ENCODE measurements at regions not wholly inside any gene's neighbourhood (a gene's known extent, or its start where the extent isn't known, plus 50 kb on each side); places are given as distances from the start of the nearest gene placed in this dataset.

DNA sequence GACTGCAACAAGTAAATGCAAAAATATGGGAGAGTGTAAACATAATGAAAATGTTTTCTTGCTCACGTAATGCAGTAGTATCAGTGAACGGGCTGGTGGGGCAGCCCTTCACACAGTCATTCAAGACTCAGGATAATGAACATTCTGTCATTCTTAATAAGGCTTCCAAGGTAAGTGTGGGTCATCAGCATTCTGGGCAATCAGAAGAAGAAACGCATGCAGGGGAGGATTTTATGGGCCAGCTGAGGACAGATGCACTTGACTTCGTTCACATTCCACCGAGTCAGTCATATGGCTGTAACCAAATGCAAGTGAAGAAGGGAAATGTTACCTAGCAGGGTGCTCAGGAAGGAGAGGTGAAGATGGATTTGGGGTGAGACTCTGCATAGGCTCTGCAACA, 68.0 kb upstream of the MAP9 start:
- POLR2A ChIA-PET = no interaction called here
- no peak overlapping the region for H3K27ac ChIP-seq (ENCODE audit: extremely low read depth, low read depth, low read length)

DNA sequence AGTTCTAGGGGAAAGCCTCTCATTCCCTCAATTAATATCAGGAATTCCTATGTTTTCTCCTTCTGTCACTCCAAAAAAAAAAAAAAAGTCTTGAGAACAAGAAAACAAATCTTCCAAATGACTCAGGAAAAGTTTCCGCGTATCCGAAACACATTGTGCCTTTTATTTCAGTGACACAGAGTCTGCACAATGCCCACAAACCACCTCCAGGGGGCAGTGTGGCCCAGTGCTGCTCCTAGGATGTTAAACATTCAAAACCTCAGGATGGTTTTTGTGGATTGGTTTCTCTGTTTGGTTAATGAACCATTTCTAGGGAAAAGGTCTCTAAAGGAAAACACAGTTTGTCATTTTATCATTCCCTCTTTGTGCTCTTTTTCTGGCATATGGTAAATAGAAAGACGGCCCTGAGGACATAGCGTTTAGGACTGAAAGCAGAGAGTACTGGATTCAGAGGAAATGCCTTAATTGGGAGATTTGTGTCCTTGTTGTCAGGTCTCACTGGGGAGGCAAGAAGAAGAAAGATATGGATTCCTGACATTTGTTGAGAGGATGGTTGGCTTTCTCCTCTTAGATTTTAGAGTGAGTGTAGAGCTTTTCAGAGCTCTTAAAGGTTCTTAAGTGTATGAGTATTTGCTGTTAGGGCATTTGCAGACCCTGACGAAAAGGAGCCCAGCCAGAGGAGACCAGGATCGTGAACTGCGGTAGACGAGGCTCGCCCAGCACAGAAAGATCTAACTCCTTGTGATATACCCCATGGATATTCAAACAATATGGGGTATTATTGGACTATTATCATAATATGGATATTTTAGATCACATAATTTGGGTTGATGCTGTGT, 65.7 kb upstream of the MAP9 start:
- Histone ChIP-seq H3K36me3 (ENCODE audit: control insufficient read depth in 2 of 2, insufficient read depth in 1 of 2, low read length in 2 of 2) (no peaks in the 10 kb centered on the region), H3K4me1 (ENCODE audit: control insufficient read depth, insufficient read depth, low read length) (no peaks in the 10 kb centered on the region), H3K27ac (ENCODE audit: extremely low read depth, low read depth, low read length) (no peak overlapping the region), H3K4me3 (ENCODE audit: low read depth, low read length) (no peak overlapping the region), H3K9me3 (ENCODE audit: control insufficient read depth, insufficient read depth, low read depth, low read length) (no peaks in the 10 kb centered on the region)
- ChIA-PET CTCF (interaction anchor here (0.5 to 1.3 kb wide), 10 partner anchors 11 to 354 kb away, joined by 3 to 4 read pairs (median 3); no protein-coding TSS in a partner anchor), POLR2A (no interaction called here)
- TF ChIP-seq ZNF16 (tag by site-specific recombination; IDR thresholded peaks at IDR 0.05; ENCODE audit: low read depth) = no peak
- TF ChIP-seq ZFP37 (tag by site-specific recombination; IDR thresholded peaks at IDR 0.05) = no peak
- TF ChIP-seq FEZF1 (tag by site-specific recombination; IDR thresholded peaks at IDR 0.05) = peak; percentile 77; the same call in 1 of the 2 replicates
- TF ChIP-seq, protein P1, sequence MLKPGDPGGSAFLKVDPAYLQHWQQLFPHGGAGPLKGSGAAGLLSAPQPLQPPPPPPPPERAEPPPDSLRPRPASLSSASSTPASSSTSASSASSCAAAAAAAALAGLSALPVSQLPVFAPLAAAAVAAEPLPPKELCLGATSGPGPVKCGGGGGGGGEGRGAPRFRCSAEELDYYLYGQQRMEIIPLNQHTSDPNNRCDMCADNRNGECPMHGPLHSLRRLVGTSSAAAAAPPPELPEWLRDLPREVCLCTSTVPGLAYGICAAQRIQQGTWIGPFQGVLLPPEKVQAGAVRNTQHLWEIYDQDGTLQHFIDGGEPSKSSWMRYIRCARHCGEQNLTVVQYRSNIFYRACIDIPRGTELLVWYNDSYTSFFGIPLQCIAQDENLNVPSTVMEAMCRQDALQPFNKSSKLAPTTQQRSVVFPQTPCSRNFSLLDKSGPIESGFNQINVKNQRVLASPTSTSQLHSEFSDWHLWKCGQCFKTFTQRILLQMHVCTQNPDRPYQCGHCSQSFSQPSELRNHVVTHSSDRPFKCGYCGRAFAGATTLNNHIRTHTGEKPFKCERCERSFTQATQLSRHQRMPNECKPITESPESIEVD (tag by site-specific recombination; IDR thresholded peaks at IDR 0.05) = 0 out of 2 replicates have a peak, but pooled peaks have one; percentile 29
- 0 out of 2 replicates have a peak, but pooled peaks have one; percentile 41 for TF ChIP-seq ZNF660 (tag by site-specific recombination; IDR thresholded peaks at IDR 0.05)
- TF ChIP-seq ZNF654 (tag by site-specific recombination; IDR thresholded peaks at IDR 0.05; ENCODE audit: low read depth) = peak; percentile 58
- TF ChIP-seq, protein P2, sequence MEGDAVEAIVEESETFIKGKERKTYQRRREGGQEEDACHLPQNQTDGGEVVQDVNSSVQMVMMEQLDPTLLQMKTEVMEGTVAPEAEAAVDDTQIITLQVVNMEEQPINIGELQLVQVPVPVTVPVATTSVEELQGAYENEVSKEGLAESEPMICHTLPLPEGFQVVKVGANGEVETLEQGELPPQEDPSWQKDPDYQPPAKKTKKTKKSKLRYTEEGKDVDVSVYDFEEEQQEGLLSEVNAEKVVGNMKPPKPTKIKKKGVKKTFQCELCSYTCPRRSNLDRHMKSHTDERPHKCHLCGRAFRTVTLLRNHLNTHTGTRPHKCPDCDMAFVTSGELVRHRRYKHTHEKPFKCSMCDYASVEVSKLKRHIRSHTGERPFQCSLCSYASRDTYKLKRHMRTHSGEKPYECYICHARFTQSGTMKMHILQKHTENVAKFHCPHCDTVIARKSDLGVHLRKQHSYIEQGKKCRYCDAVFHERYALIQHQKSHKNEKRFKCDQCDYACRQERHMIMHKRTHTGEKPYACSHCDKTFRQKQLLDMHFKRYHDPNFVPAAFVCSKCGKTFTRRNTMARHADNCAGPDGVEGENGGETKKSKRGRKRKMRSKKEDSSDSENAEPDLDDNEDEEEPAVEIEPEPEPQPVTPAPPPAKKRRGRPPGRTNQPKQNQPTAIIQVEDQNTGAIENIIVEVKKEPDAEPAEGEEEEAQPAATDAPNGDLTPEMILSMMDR (tag by site-specific recombination; IDR thresholded peaks at IDR 0.05) = peak; percentile 56
- TF ChIP-seq OVOL3 (tag by site-specific recombination; IDR thresholded peaks at IDR 0.05) = no peak
- peak; percentile 82 for TF ChIP-seq ZNF2 (tag by site-specific recombination; IDR thresholded peaks at IDR 0.05)

More for the DNA sequence above, 68.0 kb upstream of the MAP9 start:
- Histone ChIP-seq H3K4me3 (ENCODE audit: low read depth, low read length) (no peak overlapping the region), H3K36me3 (ENCODE audit: control insufficient read depth in 2 of 2, insufficient read depth in 1 of 2, low read length in 2 of 2) (no peaks in the 10 kb centered on the region), H3K4me1 (ENCODE audit: control insufficient read depth, insufficient read depth, low read length) (no peaks in the 10 kb centered on the region), H3K9me3 (ENCODE audit: control insufficient read depth, insufficient read depth, low read depth, low read length) (no peaks in the 10 kb centered on the region)
- TF ChIP-seq, protein P3, sequence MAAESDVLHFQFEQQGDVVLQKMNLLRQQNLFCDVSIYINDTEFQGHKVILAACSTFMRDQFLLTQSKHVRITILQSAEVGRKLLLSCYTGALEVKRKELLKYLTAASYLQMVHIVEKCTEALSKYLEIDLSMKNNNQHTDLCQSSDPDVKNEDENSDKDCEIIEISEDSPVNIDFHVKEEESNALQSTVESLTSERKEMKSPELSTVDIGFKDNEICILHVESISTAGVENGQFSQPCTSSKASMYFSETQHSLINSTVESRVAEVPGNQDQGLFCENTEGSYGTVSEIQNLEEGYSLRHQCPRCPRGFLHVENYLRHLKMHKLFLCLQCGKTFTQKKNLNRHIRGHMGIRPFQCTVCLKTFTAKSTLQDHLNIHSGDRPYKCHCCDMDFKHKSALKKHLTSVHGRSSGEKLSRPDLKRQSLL (tag by site-specific recombination; IDR thresholded peaks at IDR 0.05) = no peak
- TF ChIP-seq BCL11A (tag by site-specific recombination; IDR thresholded peaks at IDR 0.05; ENCODE audit: low read depth) = no peak
- TF ChIP-seq MYNN (tag by site-specific recombination; IDR thresholded peaks at IDR 0.05; ENCODE audit: borderline replicate concordance) = no peak
- TF ChIP-seq ZNF324 (tag by site-specific recombination; IDR thresholded peaks at IDR 0.05) = no peak
- TF ChIP-seq, protein P4, sequence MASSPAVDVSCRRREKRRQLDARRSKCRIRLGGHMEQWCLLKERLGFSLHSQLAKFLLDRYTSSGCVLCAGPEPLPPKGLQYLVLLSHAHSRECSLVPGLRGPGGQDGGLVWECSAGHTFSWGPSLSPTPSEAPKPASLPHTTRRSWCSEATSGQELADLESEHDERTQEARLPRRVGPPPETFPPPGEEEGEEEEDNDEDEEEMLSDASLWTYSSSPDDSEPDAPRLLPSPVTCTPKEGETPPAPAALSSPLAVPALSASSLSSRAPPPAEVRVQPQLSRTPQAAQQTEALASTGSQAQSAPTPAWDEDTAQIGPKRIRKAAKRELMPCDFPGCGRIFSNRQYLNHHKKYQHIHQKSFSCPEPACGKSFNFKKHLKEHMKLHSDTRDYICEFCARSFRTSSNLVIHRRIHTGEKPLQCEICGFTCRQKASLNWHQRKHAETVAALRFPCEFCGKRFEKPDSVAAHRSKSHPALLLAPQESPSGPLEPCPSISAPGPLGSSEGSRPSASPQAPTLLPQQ (tag by site-specific recombination; IDR thresholded peaks at IDR 0.05) = no peak
- TF ChIP-seq MEIS1 (CRISPR knock-in tag; IDR thresholded peaks at IDR 0.05; ENCODE audit: borderline replicate concordance) = no peak
- no peak for TF ChIP-seq ZNF501 (tag by site-specific recombination; IDR thresholded peaks at IDR 0.05)
- CTCF ChIA-PET = interaction anchor here (0.7 to 1.7 kb wide), 3 partner anchors 10 to 342 kb away, joined by 3 to 5 read pairs (median 4); no protein-coding TSS in a partner anchor

Data from HEK293 (cell line).